ENCODE measurements at regions not wholly inside any gene's neighbourhood (a gene's known extent, or its start where the extent isn't known, plus 50 kb on each side); places are given as distances from the start of the nearest gene placed in this dataset.
A peak's percentile ranks its signal among the peaks of the same experiment; 100 is the strongest.

DNA sequence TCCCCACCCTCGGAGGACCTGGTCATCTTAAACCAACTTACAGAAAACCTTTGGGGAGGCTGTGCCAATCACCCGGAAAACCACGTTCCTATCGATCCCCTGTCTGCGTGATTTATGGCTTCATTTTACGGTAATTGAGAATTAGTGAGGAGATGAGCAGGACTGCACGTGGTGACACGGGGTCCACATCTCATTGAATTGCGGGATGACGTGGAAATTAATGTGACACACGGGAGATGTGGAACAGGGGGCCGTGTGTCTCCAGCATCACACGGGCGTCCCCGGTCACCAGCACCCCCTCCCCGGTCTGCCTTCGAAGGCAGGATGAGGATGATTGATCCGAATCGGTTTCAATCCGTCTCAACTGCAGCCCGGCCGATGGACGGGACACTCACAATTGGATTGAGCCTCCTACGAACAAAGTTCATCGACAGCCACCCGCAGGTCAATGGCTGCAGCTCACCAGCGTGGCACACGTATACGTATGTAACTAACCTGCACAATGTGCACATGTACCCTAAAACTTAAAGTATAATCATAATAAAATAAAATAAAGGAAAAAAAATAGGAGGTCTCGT, 160.3 kb downstream of the SHOX start:
- no peak overlapping the region for H3K4me3 Mint-ChIP-seq
- peaks cover 53% of the 10 kb centered on the region for H3K27me3 Mint-ChIP-seq (ENCODE audit: low read depth)
- no peak overlapping the region for H3K27ac Mint-ChIP-seq
- DNase-seq (ENCODE audit: low spot score in 2 of 2, unreplicated experiment in 2 of 2), result no peak
- no peaks in the 10 kb centered on the region for H3K9me3 Mint-ChIP-seq
- peaks cover 17% of the 10 kb centered on the region for H3K4me1 Mint-ChIP-seq
- H3K36me3 Mint-ChIP-seq, result no peaks in the 10 kb centered on the region
- TF ChIP-seq, protein P1, sequence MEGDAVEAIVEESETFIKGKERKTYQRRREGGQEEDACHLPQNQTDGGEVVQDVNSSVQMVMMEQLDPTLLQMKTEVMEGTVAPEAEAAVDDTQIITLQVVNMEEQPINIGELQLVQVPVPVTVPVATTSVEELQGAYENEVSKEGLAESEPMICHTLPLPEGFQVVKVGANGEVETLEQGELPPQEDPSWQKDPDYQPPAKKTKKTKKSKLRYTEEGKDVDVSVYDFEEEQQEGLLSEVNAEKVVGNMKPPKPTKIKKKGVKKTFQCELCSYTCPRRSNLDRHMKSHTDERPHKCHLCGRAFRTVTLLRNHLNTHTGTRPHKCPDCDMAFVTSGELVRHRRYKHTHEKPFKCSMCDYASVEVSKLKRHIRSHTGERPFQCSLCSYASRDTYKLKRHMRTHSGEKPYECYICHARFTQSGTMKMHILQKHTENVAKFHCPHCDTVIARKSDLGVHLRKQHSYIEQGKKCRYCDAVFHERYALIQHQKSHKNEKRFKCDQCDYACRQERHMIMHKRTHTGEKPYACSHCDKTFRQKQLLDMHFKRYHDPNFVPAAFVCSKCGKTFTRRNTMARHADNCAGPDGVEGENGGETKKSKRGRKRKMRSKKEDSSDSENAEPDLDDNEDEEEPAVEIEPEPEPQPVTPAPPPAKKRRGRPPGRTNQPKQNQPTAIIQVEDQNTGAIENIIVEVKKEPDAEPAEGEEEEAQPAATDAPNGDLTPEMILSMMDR (IDR thresholded peaks at IDR 0.05; ENCODE audit: unreplicated experiment), result no peak

DNA sequence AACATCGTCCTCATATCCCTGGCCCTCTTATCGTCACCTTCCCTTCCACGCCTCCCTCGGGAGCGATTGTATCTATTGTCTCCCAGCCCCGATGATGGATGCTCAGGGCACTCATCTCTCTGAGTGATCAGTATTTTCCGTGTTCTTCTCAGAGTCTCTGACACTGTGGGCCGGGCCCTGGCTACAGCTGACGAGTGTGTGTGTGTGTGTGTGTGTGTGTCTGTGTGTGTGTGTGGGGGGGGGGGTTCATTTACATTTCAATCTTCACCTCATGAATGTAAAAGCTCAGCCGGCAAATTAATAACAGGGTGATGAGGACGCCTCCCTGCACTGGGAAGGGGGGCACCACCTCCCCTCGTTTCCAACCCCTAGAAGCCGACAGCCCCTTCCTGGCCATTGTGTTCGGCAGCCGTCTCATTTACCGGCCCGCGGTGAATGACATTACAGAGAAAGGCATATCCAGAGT, 159.5 kb downstream of the SHOX start:
- Mint-ChIP-seq H3K27me3 (ENCODE audit: low read depth) (peaks cover 53% of the 10 kb centered on the region), H3K9me3 (no peaks in the 10 kb centered on the region), H3K27ac (no peak overlapping the region), H3K4me3 (no peak overlapping the region), H3K36me3 (no peaks in the 10 kb centered on the region), H3K4me1 (peaks cover 19% of the 10 kb centered on the region)
- DNase-seq (ENCODE audit: low spot score in 2 of 2, unreplicated experiment in 2 of 2), result no peak
- TF ChIP-seq, protein P1 (IDR thresholded peaks at IDR 0.05; ENCODE audit: unreplicated experiment), result no peak

DNA sequence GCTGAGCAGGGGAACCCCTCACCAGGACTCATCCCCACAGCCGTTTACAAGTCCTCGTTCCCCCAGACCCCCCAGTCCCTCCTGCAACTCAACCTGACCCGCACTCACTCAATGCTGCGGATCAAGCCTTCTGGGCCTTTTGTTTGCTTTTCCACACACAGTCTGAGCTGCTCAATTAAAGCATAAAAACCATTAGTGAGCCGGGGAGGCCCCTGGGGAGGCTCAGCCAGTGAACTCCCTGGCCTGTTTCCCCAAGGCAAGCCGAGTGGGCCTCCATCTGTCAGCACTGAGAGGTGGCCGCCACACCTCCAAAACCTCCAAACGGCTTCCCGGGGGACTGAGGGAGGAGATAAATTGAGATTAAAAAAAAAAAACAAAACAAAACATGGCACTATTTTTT, 158.5 kb downstream of the SHOX start:
- TF ChIP-seq, protein P1 (IDR thresholded peaks at IDR 0.05; ENCODE audit: unreplicated experiment), result no peak
- H3K9me3 Mint-ChIP-seq, result no peaks in the 10 kb centered on the region
- no peak for DNase-seq (ENCODE audit: low spot score in 2 of 2, unreplicated experiment in 2 of 2)
- no peak overlapping the region for H3K4me3 Mint-ChIP-seq
- peaks cover 50% of the 10 kb centered on the region for H3K27me3 Mint-ChIP-seq (ENCODE audit: low read depth)
- no peaks in the 10 kb centered on the region for H3K36me3 Mint-ChIP-seq
- H3K4me1 Mint-ChIP-seq, result peaks cover 19% of the 10 kb centered on the region
- no peak overlapping the region for H3K27ac Mint-ChIP-seq

DNA sequence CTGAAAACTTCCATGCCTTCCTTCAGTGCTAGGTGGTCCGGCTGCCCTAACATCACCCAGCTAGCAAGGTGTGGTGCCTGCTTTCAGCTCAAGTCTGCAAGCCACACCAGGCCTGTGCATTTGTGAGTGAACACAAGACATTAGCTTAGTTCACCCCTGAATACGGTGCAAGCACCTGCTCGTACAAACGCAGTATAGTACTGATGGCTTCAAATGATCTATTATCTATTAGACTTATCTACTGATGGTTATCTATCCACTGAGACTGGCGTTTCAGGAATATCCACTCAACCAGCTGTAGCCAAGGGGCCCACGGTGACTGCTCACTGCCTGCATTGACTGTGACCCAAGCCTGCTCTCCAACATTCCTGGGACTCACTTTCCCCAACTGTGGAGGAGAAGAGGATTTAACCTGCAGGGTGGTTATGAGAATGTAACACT, 155.9 kb downstream of the SHOX start:
- TF ChIP-seq, protein P1 (IDR thresholded peaks at IDR 0.05; ENCODE audit: unreplicated experiment), result no peak
- Mint-ChIP-seq H3K4me1 (peaks cover 23% of the 10 kb centered on the region), H3K9me3 (no peaks in the 10 kb centered on the region), H3K27me3 (ENCODE audit: low read depth) (peaks cover 32% of the 10 kb centered on the region), H3K27ac (no peak overlapping the region), H3K36me3 (no peaks in the 10 kb centered on the region), H3K4me3 (no peak overlapping the region)
- DNase-seq (ENCODE audit: low spot score in 2 of 2, unreplicated experiment in 2 of 2), result peak in 1 of 2 experiments; percentile 35

DNA sequence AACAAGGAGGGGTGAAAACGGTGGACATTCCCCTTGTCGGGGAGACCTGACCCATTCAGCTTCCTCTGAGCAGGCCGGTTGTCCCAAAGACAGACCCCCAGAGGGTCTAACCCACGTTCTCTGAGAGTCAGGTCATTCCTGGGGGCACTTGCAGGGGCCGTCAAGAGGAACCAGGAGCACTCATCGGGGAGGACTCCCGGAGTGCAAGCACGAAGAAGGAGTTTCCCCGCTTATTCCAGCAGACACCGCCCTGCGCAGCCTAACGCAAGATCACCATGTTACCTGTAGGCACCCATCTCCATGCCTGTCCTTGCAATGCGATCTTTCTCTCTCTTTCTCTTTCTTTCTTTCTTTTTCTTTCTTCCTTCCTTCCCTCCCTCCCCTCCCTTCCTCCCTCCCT, 154.2 kb downstream of the SHOX start:
- TF ChIP-seq, protein P1 (IDR thresholded peaks at IDR 0.05; ENCODE audit: unreplicated experiment), result no peak
- Mint-ChIP-seq H3K36me3 (no peaks in the 10 kb centered on the region), H3K27ac (no peak overlapping the region), H3K4me1 (peaks cover 21% of the 10 kb centered on the region), H3K9me3 (no peaks in the 10 kb centered on the region), H3K4me3 (no peak overlapping the region), H3K27me3 (ENCODE audit: low read depth) (peaks cover 16% of the 10 kb centered on the region)
- no peak for DNase-seq (ENCODE audit: low spot score in 2 of 2, unreplicated experiment in 2 of 2)
